HG02852 (cell line): ENCODE measurements at regions not wholly inside any gene's neighbourhood (a gene's known extent, or its start where the extent isn't known, plus 50 kb on each side); places are given as distances from the start of the nearest gene placed in this dataset.
"Not testable (repeated sequence)": the region's sequence is repeated elsewhere in the genome, so short reads cannot be mapped to it uniquely, and the experiment has no call there.

Source experiments
- ATAC-seq: cut with Tn5 transposase; IDR thresholded peaks from one replicate; pipeline ENCODE4 v1.9.1; 2021; ENCODE audit warnings: mild to moderate bottlenecking, moderate library complexity; ENCODE audit not compliant: unreplicated experiment

DNA sequence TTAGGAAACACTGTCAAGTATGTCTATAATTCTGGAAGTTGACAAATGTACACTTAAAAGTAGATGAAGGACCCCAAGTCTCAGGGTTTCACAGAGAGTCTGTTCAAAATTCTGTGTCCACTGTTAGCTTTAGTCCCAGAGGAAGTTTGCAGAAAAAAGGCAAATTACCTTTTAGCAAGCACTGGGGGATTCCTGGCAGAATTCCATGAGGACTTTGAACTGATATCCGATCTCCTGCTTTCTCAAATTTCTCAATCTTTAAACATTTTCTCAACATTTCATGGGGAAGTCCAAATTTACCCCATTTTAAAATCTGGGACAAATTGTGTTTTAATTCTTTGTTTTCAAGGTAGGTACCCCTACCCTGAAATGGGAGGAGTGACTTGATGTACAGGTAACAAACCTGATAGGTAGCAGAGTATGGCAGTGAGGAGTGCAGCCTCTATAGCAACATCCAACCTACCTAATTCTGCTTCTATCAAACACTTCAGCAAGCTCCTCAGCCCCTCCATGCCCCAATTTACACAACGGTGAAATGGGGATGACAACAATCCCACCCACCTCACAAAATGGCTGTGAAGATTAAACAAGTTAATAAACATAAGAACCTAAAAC, 344.9 kb downstream of the OMA1 start:
- ATAC-seq = no peak

DNA sequence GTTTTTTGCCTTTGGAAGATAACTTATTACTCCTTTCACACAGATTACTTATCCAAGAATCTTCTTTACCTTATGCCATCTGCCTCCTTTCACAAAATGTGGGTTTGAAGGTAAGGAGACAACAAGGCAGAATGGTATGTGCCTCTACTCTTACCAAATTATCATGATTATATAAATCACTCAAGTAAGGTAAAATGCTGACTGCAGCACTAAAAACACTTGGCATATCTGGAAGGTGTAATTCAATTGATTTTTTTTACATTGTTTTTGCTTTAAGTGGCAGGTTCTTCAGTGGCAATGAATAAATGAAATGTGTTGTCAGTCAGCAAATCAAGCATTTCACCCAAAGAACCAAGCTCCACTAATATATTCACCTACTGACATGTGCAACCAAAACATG, 346.1 kb downstream of the OMA1 start:
- ATAC-seq = no peak

DNA sequence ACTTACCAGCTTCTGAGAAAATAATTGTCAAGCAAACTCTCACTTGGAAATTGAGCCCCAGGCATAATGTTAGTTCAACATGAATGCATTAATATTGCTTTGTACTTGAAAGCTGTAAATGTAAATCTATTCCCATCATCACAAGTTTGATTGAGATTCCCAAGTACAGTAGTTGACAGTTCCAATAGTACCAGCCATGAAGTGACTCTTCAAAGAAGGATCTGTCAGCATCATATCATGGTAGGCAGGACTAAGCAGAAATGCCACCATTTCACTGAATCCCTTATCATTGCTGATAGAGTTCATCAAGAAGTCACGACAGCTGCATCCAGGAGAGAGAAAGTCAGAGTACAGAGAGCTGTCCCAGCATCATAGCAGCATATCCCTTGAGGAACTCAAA, 348.7 kb downstream of the OMA1 start:
- no peak for ATAC-seq

DNA sequence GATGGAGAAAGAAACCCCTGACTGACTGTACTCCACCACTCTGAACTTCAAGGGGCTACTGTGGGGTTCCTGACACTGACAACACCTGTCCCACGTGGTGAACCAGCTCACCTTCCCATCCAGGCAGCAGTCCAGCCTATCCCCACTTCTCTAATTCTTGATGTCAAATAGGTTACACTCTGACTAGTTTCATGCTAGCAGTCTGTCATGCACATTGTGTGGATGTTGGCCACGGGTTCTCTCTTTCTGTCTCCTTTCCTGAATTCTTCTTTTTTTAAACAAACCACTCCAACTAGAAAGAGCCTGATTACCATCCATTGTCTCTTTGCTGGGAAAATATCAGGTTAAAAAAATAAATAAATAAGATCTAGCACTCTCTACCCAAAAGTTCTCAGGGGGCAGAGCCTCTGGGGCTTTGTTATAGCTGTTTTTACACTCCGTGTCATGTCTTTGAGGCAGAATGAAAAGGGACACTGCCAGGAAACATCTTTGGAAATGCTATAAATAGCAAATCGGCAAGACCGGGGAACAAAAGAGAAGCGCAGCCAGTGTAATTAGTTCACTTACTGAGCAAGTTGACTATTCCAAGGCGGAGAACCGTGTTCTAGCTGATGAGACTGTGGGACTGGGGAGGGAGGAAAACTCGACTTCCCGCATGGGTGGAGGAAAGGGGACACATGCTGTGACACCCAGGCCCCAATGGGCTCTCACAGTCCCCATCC, 356.1 kb downstream of the OMA1 start:
- ATAC-seq = no peak

DNA sequence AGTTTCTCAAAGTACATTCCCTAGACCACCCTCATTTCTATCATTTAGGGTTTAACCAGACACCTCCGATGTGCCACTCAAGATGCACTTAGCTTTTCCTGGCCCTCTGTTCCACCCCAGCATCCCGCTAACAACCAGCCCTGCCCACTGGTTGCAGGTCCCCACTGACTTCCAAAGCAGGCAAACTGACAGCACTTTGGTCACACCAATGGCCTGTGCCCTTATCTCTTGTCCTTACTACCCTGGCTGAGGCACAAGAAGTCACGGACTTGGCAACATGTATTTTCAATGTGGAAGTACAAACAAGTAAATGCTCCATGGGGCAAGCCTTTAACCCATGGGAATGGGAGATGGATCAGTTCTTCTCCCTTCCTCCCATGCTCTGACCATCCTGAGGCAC, 357.1 kb downstream of the OMA1 start:
- no peak for ATAC-seq

DNA sequence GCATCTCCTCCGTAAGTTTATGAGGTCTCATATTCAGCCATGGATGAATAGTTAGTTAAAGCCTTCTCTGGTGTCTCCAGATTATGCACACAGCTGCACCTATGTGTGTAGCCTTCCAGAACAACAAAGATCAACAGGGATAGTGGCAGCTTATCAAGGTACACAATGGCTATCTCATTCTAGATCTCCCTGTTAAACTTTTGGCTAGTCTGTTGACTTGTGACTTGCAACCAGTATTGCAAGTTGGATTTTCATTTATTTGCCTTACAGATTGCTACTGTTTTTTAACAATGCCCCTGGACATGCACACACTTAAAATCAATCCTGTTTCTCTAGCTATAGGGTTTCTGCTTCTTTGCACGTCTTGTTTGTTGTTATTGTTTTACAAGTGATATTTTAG, 363.2 kb downstream of the OMA1 start:
- no peak for ATAC-seq

DNA sequence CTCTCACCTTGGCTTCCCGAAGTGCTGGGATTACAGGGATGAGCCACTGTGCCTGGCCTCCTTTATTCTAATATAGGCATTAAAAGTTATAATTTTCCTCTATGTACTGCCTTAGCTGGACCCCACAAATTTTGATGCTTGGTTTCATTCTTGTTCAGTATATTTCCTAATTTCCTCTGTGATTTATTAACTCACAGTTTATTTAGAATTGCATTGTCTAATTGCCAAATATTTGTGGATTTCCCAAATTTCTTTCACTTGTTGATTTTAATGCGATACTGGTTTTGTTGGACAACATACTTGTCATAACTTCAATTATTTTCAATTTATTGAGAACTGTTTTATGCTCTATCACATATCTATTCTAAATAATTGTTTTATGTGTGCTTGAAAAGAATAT, 366.0 kb downstream of the OMA1 start:
- ATAC-seq = no peak

DNA sequence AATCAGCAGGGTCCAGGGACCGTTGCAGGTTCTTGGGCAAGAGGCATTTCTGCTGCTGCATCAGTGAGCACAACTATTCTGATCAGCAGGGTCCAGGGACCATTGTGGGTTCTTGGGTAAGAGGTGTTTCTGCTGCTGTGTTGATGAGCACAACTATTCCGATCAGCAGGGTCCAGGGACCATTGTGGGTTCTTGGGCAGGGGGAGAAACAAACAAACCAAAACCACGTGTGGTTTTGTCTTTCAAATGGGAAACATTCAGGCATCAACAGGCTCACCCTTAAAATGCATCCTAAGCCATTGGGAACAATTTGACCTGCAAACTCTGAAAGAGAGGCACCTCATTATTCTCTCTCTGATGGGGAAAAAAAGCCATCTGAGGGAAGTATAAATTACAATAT, 377.4 kb downstream of the OMA1 start:
- ATAC-seq = not testable (repeated sequence)

DNA sequence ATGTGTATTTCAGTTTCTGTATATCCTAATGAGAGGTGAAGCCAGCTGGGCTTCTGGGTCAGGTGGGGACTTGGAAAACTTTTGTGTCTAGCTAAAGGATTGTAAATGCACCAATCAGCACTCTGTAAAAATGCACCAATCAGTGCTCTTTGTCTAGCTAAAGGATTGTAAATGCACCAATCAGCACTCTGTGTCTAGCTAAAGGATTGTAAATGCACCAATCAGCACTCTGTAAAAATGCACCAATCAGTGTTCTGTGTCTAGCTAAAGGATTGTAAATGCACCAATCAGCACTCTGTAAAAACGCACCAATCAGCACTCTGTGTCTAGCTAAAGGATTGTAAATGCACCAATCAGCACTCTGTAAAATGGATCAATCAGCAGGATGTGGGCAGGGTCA, 379.4 kb downstream of the OMA1 start:
- not testable (repeated sequence) for ATAC-seq

DNA sequence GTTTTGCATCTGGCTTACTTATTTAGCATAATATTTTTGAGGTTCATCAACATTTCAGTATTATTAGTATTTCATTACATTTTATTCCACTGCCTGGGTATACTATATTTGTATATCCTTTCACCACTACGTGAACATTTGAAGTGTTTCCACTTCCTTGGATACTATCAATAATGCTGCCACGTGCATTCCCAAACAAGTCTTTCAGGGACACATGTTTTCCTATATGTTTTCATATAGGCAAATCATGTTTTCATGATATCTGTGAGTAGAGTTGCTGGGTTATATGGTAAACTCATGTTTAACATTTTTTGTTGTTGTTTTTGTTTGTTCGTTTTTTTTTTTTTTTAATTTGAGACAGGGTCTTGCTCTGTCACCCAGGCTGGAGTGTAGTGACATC, 380.1 kb downstream of the OMA1 start:
- ATAC-seq = no peak

DNA sequence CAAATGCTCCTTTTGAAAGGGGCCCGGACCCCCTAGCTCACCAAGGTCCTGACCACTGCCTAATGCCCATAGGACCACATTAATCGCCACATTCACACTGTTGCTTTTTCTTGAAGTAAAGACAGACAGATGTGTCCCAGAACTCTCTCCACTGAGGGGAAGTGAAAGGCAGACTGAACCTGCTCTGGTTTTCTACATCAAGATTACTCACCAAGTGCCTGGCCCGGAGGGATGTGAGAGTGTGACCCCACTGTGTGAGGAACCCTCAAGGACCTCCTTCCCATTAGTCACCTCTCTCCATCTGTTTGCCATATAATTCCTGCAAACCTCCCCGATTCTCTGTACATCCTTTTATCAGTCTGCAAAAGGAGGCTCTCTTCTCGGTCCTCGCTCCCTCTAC, 381.5 kb downstream of the OMA1 start:
- ATAC-seq = no peak

DNA sequence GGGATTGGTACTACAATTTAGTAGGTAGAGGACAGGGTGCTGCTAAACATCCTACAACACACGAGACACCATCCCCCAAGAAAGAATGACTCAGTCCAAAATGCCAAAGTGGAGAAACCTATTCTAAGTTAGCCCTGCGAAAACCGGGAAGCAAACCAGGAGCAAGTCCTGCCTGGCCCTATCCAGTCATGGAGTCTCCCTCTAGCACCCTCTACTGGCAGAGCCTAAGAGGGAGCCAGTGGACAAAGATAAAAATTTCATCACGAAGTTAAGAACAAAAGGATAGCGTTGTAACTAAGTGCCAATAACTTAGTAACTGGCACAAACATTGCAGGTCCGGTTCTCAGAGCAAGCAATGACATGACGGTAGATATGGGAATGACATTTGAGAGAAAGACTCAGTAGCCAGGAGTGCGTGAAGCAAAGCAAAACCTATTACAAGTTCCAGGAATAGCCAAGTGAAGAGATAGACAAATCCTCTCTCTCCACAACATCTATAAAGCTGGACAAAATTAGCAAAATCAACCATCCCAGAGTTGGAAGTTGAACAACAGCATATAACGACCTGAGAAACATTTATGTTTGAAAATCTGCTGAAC, 383.5 kb downstream of the OMA1 start:
- no peak for ATAC-seq

DNA sequence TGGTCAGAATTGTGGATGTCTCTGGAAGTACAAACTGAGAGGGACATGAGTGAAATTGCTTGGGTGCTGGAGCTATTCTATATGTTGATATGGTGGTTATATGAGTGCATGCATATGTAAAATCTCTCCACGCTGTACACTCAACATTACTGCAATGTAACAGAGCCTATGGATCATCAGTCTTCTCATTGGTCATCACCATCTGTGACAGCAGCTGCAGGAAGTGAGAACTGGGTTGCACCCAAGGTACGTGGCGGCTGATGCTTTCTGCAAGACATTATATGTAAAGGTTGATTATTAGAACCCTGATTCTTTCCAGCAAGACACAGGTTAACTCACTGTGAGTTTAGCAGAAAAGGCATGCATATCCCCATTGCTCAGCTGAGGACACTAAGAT, 387.1 kb downstream of the OMA1 start:
- no peak for ATAC-seq

DNA sequence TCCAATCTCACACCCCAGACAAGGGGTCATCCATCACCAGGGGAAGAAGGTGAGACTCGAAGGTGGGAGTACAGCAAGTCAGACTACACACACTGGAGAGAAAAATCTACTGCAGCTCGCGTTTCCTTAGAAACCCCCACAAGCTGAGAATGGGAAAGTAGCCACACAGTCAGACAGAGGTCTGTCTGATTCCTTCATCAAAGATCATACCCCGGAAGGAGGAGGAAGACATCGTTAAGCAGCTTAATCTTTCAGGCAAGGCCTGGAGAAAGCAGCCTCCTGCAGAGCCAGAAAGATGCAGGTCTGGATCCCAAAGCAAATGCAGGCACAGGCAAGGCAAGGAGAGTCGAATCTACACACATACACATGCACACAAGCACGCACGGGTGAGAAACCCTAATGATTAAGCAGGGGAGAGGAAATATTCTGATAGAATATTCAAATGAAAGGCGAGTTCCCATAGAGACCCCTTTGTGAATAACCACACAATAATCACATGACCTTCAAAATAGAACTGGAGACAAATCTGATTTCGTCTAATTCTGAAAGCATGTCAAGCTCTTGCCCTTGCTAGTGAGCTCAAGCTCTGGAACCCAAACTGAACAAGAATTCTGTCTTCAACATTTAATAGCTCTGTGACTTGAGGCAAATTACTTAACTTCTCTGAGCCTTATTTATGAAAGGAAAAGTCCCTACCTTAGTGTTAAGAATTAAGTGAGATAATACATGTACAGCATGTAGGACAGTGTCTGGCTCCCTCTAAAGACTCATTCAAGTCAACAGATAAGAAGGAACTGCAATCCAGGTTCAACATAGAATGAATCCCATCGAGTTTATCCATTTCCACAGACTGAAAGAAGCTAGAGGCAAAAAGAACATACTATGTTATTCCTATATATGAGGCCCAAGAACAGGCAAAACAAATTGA, 387.8 kb downstream of the OMA1 start:
- ATAC-seq = no peak

DNA sequence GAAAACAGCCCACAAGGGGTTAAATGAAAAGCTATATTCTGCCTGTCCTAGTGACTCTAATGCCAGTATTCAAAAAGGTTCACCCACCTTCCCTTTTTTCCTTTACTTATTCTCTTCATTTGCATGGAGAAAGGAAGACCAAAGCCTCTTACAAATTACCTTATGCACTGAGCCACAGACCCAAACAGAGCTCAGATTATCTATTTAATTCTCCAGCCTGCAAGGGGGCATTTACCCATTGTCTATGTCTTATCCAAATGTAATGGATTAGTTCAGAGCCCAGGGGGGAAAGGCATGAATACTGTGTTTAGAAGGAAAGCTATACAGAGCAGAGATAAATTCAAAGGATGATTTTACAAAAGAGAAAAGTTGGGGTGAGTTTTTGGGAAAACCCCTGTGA, 388.5 kb downstream of the OMA1 start:
- no peak for ATAC-seq

DNA sequence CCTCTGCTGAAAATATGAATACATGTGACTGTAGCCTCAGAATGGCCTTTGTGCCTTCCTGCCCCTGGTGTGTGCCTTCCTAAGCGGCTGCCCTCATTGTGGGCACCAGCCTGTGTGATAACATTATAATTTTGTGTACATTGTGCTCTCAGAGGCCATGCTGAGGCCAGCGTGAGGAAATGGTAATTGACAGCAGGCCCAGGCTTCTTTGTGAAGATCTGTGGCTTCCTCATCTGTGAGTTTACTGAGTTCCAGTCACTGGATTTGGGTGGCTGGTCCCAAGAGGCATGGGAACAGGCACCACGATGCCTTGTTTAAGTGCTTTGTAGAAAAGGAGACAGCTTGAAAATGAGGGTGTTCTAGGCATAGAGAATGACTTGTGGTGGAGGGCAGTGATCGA, 389.3 kb downstream of the OMA1 start:
- no peak for ATAC-seq

DNA sequence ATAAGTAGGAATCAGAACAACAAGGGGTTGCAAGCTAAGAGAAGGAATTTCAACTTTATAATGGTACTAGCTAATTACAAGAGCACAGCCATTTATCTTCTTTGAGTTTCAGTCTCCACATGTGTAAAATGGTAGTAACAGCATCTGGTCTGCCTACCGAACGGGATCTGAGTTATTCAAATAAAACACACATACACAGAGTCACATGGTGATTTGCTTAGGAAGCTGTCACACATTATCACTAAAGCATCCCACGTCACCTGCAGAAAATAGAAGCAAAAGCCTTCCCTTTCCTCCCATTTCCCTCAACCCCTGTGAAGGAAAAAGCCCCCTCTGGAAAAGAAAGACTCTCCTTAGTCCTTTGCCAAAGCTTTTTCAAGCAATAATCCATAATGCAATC, 389.7 kb downstream of the OMA1 start:
- ATAC-seq = no peak

DNA sequence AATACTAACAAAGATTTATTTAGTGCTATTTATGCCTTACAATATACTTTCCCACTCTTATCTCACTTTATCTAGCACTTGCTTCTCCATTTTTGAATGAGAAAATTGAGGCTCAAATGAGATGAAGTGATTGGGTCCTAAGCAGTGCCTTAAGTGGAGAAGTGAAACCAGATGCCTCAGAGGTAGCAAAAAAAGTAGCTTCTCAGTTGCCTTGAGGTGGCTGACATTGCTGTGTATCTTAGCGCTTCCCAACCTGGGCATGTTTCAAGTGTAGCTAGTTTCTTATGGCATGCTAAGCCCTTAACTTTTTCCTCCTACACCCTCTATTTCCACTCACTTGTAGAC, 390.4 kb downstream of the OMA1 start:
- ATAC-seq = peak; percentile 93

DNA sequence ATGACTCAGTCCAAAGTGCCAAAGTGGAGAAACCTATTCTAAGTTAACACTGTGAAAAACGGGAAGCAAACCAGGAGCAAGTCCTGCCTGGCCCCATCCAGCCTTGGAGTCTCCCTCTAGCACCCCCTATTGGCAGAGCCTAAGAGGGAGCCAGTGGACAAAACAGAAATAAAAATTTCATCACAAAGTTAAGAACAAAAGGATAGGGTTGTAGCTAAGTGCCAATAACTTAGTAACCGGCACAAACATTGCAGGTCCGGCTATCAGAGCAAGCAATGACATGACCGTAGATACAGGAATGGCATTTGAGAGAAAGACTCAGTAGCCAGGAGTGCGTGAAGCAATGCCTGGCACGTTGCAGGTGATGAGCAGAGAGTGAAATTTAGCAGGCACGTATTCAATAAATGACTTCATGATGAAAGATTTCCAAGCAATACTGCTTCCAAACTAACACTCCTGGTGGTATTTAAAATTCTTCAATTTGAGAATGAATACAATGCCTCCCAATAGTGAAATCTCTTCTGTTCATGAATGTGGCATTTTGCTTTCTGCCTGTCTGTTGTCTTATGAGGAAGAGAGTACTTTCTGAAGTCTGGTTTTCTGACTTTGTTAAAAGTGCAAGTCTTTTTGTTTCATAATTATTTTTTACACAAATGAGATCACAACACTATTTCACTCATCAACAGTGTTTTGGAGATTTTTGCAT, 391.0 kb downstream of the OMA1 start:
- peak; percentile 73 for ATAC-seq

DNA sequence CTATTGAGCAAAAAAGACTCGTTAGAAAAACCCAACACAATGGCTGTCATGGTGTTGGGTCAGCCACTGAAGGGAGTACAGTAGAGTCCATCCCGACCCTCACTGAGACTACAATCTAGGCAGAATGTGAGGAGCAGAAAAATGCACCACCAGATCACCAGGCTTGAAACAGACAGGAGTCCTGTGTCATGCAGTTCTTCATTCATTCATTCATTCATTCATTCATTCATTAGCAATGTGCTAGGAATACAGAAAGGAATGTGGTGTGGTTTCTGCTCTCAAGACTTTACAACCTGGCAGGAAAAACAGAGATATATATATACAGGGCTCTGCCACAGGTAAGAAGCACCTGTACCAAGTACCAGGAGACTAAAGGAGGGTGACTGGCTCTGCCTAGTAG, 392.3 kb downstream of the OMA1 start:
- no peak for ATAC-seq

DNA sequence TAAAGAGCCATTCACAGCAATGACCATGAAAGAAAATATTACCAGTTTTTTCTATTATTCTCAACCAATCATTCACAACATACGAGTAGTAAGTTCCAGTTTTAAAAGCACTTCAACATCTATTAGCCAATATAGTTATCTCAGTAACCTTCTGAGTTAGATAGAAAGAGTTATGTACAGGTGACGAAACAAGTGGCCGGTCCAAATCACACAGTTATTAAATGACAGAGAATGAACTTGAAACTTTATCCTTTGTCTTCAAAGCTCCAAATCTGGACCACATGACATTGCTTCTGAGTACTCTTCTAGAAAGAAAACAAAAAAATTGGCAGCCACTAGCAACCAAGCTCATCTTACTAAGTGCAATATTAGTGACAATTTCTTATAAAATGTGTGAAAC, 393.8 kb downstream of the OMA1 start:
- ATAC-seq = no peak
